HG02943 (cell line): ENCODE measurements at regions not wholly inside any gene's neighbourhood (a gene's known extent, or its start where the extent isn't known, plus 50 kb on each side); places are given as distances from the start of the nearest gene placed in this dataset.
A peak's percentile ranks its signal among the peaks of the same experiment; 100 is the strongest.
"Not testable (repeated sequence)": the region's sequence is repeated elsewhere in the genome, so short reads cannot be mapped to it uniquely, and the experiment has no call there.

Source experiments
- ATAC-seq: cut with Tn5 transposase; IDR thresholded peaks from one replicate; pipeline ENCODE4 v1.9.1; 2021; ENCODE audit warnings: mild to moderate bottlenecking, low read depth, moderate library complexity; ENCODE audit not compliant: unreplicated experiment

- ATAC-seq: no peak
Measured at GRCh38 chr2:189231719-189232323, 52.3 kb upstream of the COL5A2 start.

GRCh38 chr2:189232759-189233406 is 53.3 kb upstream of the COL5A2 start:
- ATAC-seq: peak; percentile 76

GRCh38 chr2:189233527-189233926 is 54.0 kb upstream of the COL5A2 start:
- ATAC-seq: no peak

- no peak for ATAC-seq
Measured at GRCh38 chr2:189234991-189235390, 55.4 kb upstream of the COL5A2 start.

- ATAC-seq: no peak
Measured at GRCh38 chr2:189236066-189236465, 56.5 kb upstream of the COL5A2 start.

- no peak for ATAC-seq
Measured at GRCh38 chr2:189238903-189239302, 59.3 kb upstream of the COL5A2 start.

GRCh38 chr2:189243843-189244242 is 64.3 kb upstream of the COL5A2 start:
- ATAC-seq: not testable (repeated sequence)

- ATAC-seq: no peak
Measured at GRCh38 chr2:189247276-189247675, 67.7 kb upstream of the COL5A2 start.

GRCh38 chr2:189248141-189248540 is 68.6 kb upstream of the COL5A2 start:
- no peak for ATAC-seq

- ATAC-seq: no peak
Measured at GRCh38 chr2:189249171-189249570, 69.6 kb upstream of the COL5A2 start.

- ATAC-seq: no peak
Measured at GRCh38 chr2:189249901-189250300, 70.3 kb upstream of the COL5A2 start.

GRCh38 chr2:189252991-189253675 is 73.6 kb upstream of the COL5A2 start:
- no peak for ATAC-seq

GRCh38 chr2:189253836-189254235 is 74.3 kb upstream of the COL5A2 start:
- no peak for ATAC-seq

- no peak for ATAC-seq
Measured at GRCh38 chr2:189254268-189254883, 74.8 kb upstream of the COL5A2 start.

GRCh38 chr2:189255711-189256110 is 76.2 kb upstream of the COL5A2 start:
- no peak for ATAC-seq

- ATAC-seq: no peak
Measured at GRCh38 chr2:189258616-189259365, 79.2 kb upstream of the COL5A2 start.

GRCh38 chr2:189260361-189260814 is 80.8 kb upstream of the COL5A2 start:
- ATAC-seq: no peak

GRCh38 chr2:189261431-189261841 is 81.9 kb upstream of the COL5A2 start:
- no peak for ATAC-seq

GRCh38 chr2:189261916-189262315 is 82.4 kb upstream of the COL5A2 start:
- no peak for ATAC-seq

GRCh38 chr2:189265696-189266320 is 86.2 kb upstream of the COL5A2 start:
- no peak for ATAC-seq
